Renal cortical epithelial cell (primary cell): ENCODE measurements at regions not wholly inside any gene's neighbourhood (a gene's known extent, or its start where the extent isn't known, plus 50 kb on each side); places are given as distances from the start of the nearest gene placed in this dataset.
"Not testable (repeated sequence)": the region's sequence is repeated elsewhere in the genome, so short reads cannot be mapped to it uniquely, and the experiment has no call there.

Source experiments
- DNase-seq: peaks from one replicate; pipeline ENCODE4 v3.0.0-alpha.2; 2011; ENCODE audit warnings: low read depth

DNA sequence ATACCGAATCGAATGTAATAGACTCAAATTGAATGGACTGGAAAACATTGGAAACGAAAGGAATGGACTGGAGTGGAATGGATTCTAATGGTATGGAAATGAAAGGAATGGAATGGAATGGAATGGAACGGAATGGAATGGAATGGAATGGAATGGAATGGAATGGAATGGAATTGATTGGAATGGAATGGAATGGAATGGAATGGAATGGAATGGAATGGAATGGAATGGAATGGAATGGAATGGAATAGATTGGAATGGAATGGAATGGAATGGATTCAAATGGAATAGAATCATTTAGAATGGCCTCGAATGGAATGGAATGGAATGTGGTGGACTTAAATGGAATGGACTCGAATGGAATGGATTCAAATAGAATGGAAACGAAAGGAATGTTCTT, 1057.5 kb upstream of the USP9Y start:
- DNase-seq = not testable (repeated sequence)

DNA sequence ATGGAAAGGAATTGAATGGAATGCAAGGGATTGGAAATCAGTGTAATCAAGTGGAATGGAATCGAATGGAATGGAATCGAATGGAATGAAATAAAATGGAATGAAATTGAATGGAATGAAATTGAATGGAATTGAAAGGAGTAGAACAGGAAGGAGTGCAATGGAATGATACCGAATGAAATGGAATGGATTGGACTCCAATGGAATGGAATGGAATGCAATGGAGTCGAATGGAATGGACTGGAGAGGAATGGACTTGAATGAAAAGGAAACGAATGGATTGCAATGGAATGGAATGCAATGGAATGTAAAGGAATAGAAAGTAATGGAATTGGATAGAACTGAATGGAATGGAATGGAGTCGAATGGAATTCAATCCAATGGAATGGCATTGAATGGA, 1032.8 kb upstream of the USP9Y start:
- DNase-seq = peak; percentile 34
